Embryonic facial prominence (tissue), 1 donor: ENCODE measurements at regions not wholly inside any gene's neighbourhood (a gene's known extent, or its start where the extent isn't known, plus 50 kb on each side); places are given as distances from the start of the nearest gene placed in this dataset.
"Not testable (repeated sequence)": the region's sequence is repeated elsewhere in the genome, so short reads cannot be mapped to it uniquely, and the experiment has no call there.

Experiments
- DNase-seq: peaks from one replicate; pipeline ENCODE4 v3.0.0-alpha.2; 2016; ENCODE audit errors: extremely low spot score

GRCh38 chr6:104676679-104677078 is 183.0 kb downstream of the HACE1 start:
- not testable (repeated sequence) for DNase-seq

- DNase-seq = not testable (repeated sequence)
Observed at GRCh38 chr6:104675161-104675560, 184.6 kb downstream of the HACE1 start.

- DNase-seq = not testable (repeated sequence)
Observed at GRCh38 chr6:104673078-104673477, 186.6 kb downstream of the HACE1 start.

- not testable (repeated sequence) for DNase-seq
Observed at GRCh38 chr6:104671591-104671891, 188.2 kb downstream of the HACE1 start.

- not testable (repeated sequence) for DNase-seq
Observed at GRCh38 chr6:104670834-104671590, 188.7 kb downstream of the HACE1 start.

GRCh38 chr6:104669483-104669882 is 190.2 kb downstream of the HACE1 start:
- DNase-seq = no peak

- no peak for DNase-seq
Observed at GRCh38 chr6:104656235-104656634, 203.5 kb downstream of the HACE1 start.

GRCh38 chr6:104653781-104654180 is 205.9 kb downstream of the HACE1 start:
- no peak for DNase-seq

GRCh38 chr6:104648347-104648746 is 211.4 kb downstream of the HACE1 start:
- DNase-seq = no peak

- DNase-seq = no peak
Observed at GRCh38 chr6:104644848-104645247, 214.9 kb downstream of the HACE1 start.

GRCh38 chr6:104642871-104643270 is 216.8 kb downstream of the HACE1 start:
- no peak for DNase-seq

GRCh38 chr6:104640761-104641160 is 219.0 kb downstream of the HACE1 start:
- DNase-seq = no peak

- no peak for DNase-seq
Observed at GRCh38 chr6:104640150-104640700, 219.5 kb downstream of the HACE1 start.

- DNase-seq = no peak
Observed at GRCh38 chr6:104639668-104640067, 220.1 kb downstream of the HACE1 start.

GRCh38 chr6:104638841-104639290 is 220.9 kb downstream of the HACE1 start:
- DNase-seq = no peak

- no peak for DNase-seq
Observed at GRCh38 chr6:104633125-104633524, 226.6 kb downstream of the HACE1 start.

GRCh38 chr6:104632588-104632987 is 227.1 kb downstream of the HACE1 start:
- no peak for DNase-seq

- no peak for DNase-seq
Observed at GRCh38 chr6:104630955-104631354, 228.8 kb downstream of the HACE1 start.

GRCh38 chr6:104630522-104630921 is 229.2 kb downstream of the HACE1 start:
- DNase-seq = no peak

- DNase-seq = no peak
Observed at GRCh38 chr6:104629826-104630225, 229.9 kb downstream of the HACE1 start.

- no peak for DNase-seq
Observed at GRCh38 chr6:104625536-104625935, 234.2 kb downstream of the HACE1 start.

GRCh38 chr6:104623052-104623690 is 236.5 kb downstream of the HACE1 start:
- DNase-seq = no peak

- DNase-seq = no peak
Observed at GRCh38 chr6:104621396-104621795, 238.3 kb downstream of the HACE1 start.
